ENCODE measurements at regions not wholly inside any gene's neighbourhood (a gene's known extent, or its start where the extent isn't known, plus 50 kb on each side); places are given as distances from the start of the nearest gene placed in this dataset.
"Not testable (repeated sequence)": the region's sequence is repeated elsewhere in the genome, so short reads cannot be mapped to it uniquely, and the experiment has no call there.

- no peak overlapping the region for H3K4me3 ChIP-seq (ENCODE audit: low read depth, low read length)
- TF ChIP-seq CTCF (IDR thresholded peaks at IDR 0.05; ENCODE audit: insufficient read depth, low read length), result no peak
- DNase-seq (ENCODE audit: low read depth), result no peak
Observed at GRCh38 chr18:28422577-28422976, 245.6 kb upstream of the CDH2 start.

GRCh38 chr18:28421950-28422349 is 245.0 kb upstream of the CDH2 start:
- not testable (repeated sequence) for H3K4me3 ChIP-seq (ENCODE audit: low read depth, low read length); DNase-seq (ENCODE audit: low read depth)

- no peak for DNase-seq (ENCODE audit: low read depth)
- H3K4me3 ChIP-seq (ENCODE audit: low read depth, low read length), result no peak overlapping the region
Observed at GRCh38 chr18:28412521-28412920, 235.6 kb upstream of the CDH2 start.

GRCh38 chr18:28411806-28412205 is 234.9 kb upstream of the CDH2 start:
- TF ChIP-seq CTCF (IDR thresholded peaks at IDR 0.05; ENCODE audit: insufficient read depth, low read length), result no peak
- no peak overlapping the region for H3K4me3 ChIP-seq (ENCODE audit: low read depth, low read length)
- DNase-seq (ENCODE audit: low read depth), result peak; percentile 86

More at GRCh38 chr18:28412521-28412920, 235.6 kb upstream of the CDH2 start:
- TF ChIP-seq CTCF (IDR thresholded peaks at IDR 0.05; ENCODE audit: insufficient read depth, low read length), result no peak

GRCh38 chr18:28409811-28410210 is 232.9 kb upstream of the CDH2 start:
- H3K4me3 ChIP-seq (ENCODE audit: low read depth, low read length), result no peak overlapping the region
- no peak for TF ChIP-seq CTCF (IDR thresholded peaks at IDR 0.05; ENCODE audit: insufficient read depth, low read length)
- peak; percentile 3 for DNase-seq (ENCODE audit: low read depth)

GRCh38 chr18:28408528-28408927 is 231.6 kb upstream of the CDH2 start:
- H3K4me3 ChIP-seq (ENCODE audit: low read depth, low read length), result no peak overlapping the region
- no peak for TF ChIP-seq CTCF (IDR thresholded peaks at IDR 0.05; ENCODE audit: insufficient read depth, low read length)
- DNase-seq (ENCODE audit: low read depth), result no peak

- no peak for TF ChIP-seq CTCF (IDR thresholded peaks at IDR 0.05; ENCODE audit: insufficient read depth, low read length)
Observed at GRCh38 chr18:28407681-28408080, 230.8 kb upstream of the CDH2 start.

More at GRCh38 chr18:28407681-28408080, 230.8 kb upstream of the CDH2 start:
- H3K4me3 ChIP-seq (ENCODE audit: low read depth, low read length), result no peak overlapping the region
- DNase-seq (ENCODE audit: low read depth), result peak; percentile 35
